ENCODE measurements at regions not wholly inside any gene's neighbourhood (a gene's known extent, or its start where the extent isn't known, plus 50 kb on each side); places are given as distances from the start of the nearest gene placed in this dataset.

- intact Hi-C loops (cut with DNase I; ENCODE audit: low total_unique reads) = no loop called here
- in situ Hi-C loops (cut with MboI; ENCODE audit: low sequenced_read_pairs in 4 of 4) = no loop called here
- ATAC-seq (no peak), DNase-seq (no peak)
- Histone ChIP-seq H3K27ac (no peak overlapping the region), H3K36me3 (no peaks in the 10 kb centered on the region), H3K4me1 (no peaks in the 10 kb centered on the region), H3K27me3 (peaks cover 0 to 6% (median 5%) of the 10 kb centered on the region in 3 donors), H3K9me3 (no peaks in the 10 kb centered on the region), H3K4me3 (no peak overlapping the region)
- TF ChIP-seq POLR2A (IDR thresholded peaks at IDR 0.05) = no peak
- no peak for TF ChIP-seq CTCF (IDR thresholded peaks at IDR 0.05 in 4 of 5, conservative IDR thresholded peaks at IDR 0.05 in 1 of 5)
Measured at GRCh38 chr5:2201421-2201820, 318.7 kb upstream of the IRX4 start.

GRCh38 chr5:2201011-2201410, 318.3 kb upstream of the IRX4 start:
- in situ Hi-C loops (cut with MboI; ENCODE audit: low sequenced_read_pairs in 4 of 4) = no loop called here
- H3K27me3 ChIP-seq = peaks cover under 1 to 6% (median 5%) of the 10 kb centered on the region in 3 donors
- no peak overlapping the region for H3K27ac ChIP-seq
- TF ChIP-seq POLR2A (IDR thresholded peaks at IDR 0.05) = no peak
- no peak for ATAC-seq
- H3K36me3 ChIP-seq = no peaks in the 10 kb centered on the region
- H3K4me3 ChIP-seq = no peak overlapping the region
- no peak for DNase-seq
- intact Hi-C loops (cut with DNase I; ENCODE audit: low total_unique reads) = no loop called here
- H3K4me1 ChIP-seq = no peaks in the 10 kb centered on the region
- no peaks in the 10 kb centered on the region for H3K9me3 ChIP-seq

- no peak for TF ChIP-seq POLR2A (IDR thresholded peaks at IDR 0.05)
- no peak for TF ChIP-seq CTCF (IDR thresholded peaks at IDR 0.05 in 4 of 5, conservative IDR thresholded peaks at IDR 0.05 in 1 of 5)
- Histone ChIP-seq H3K4me1 (no peaks in the 10 kb centered on the region), H3K27ac (no peak overlapping the region), H3K4me3 (no peak overlapping the region), H3K36me3 (no peaks in the 10 kb centered on the region), H3K9me3 (no peaks in the 10 kb centered on the region), H3K27me3 (peaks cover 4 to 6% (median 5%) of the 10 kb centered on the region in 3 donors)
- ATAC-seq (no peak), DNase-seq (no peak)
- intact Hi-C loops (cut with DNase I; ENCODE audit: low total_unique reads) (no loop called here), in situ Hi-C loops (cut with MboI; ENCODE audit: low sequenced_read_pairs in 4 of 4) (no loop called here)
Measured at GRCh38 chr5:2200261-2200950, 317.7 kb upstream of the IRX4 start.

- intact Hi-C loops (cut with DNase I; ENCODE audit: low total_unique reads) (no loop called here), in situ Hi-C loops (cut with MboI; ENCODE audit: low sequenced_read_pairs in 4 of 4) (no loop called here)
- Histone ChIP-seq H3K4me3 (no peak overlapping the region), H3K9me3 (no peaks in the 10 kb centered on the region), H3K27ac (no peak overlapping the region), H3K27me3 (peaks cover 4 to 6% (median 5%) of the 10 kb centered on the region in 3 donors), H3K4me1 (no peaks in the 10 kb centered on the region), H3K36me3 (no peaks in the 10 kb centered on the region)
- no peak for DNase-seq
- TF ChIP-seq CTCF (IDR thresholded peaks at IDR 0.05 in 4 of 5, conservative IDR thresholded peaks at IDR 0.05 in 1 of 5) = no peak
- no peak for TF ChIP-seq POLR2A (IDR thresholded peaks at IDR 0.05)
- no peak for ATAC-seq
Measured at GRCh38 chr5:2199697-2200096, 317.0 kb upstream of the IRX4 start.

- Histone ChIP-seq H3K4me1 (no peaks in the 10 kb centered on the region), H3K36me3 (no peaks in the 10 kb centered on the region), H3K4me3 (no peak overlapping the region), H3K27me3 (peaks cover 4 to 6% (median 5%) of the 10 kb centered on the region in 3 donors), H3K9me3 (no peaks in the 10 kb centered on the region), H3K27ac (no peak overlapping the region)
- ATAC-seq (no peak), DNase-seq (no peak)
- intact Hi-C loops (cut with DNase I; ENCODE audit: low total_unique reads) = no loop called here
- TF ChIP-seq CTCF (IDR thresholded peaks at IDR 0.05 in 4 of 5, conservative IDR thresholded peaks at IDR 0.05 in 1 of 5) (no peak), POLR2A (IDR thresholded peaks at IDR 0.05) (no peak)
- in situ Hi-C loops (cut with MboI; ENCODE audit: low sequenced_read_pairs in 4 of 4) = no loop called here
Measured at GRCh38 chr5:2196989-2197619, 314.4 kb upstream of the IRX4 start.
